ENCODE measurements at regions not wholly inside any gene's neighbourhood (a gene's known extent, or its start where the extent isn't known, plus 50 kb on each side); places are given as distances from the start of the nearest gene placed in this dataset.

GRCh38 chr20:10774357-10774943 is 100.7 kb upstream of the JAG1 start:
- TF ChIP-seq EZH2 (IDR thresholded peaks at IDR 0.05; ENCODE audit: low read depth, unreplicated experiment) (no peak), POLR2AphosphoS5 (IDR thresholded peaks at IDR 0.05; ENCODE audit: low read depth) (no peak), CTCF (conservative IDR thresholded peaks at IDR 0.05; ENCODE audit: low read depth in 2 of 2) (no peak), EZH2phosphoT487 (IDR thresholded peaks at IDR 0.05; ENCODE audit: unreplicated experiment) (no peak), NANOG (IDR thresholded peaks at IDR 0.05; ENCODE audit: borderline replicate concordance) (no peak)

All from GM23338 (cell line).